Hepatocyte (in vitro differentiated cells): ENCODE measurements at regions not wholly inside any gene's neighbourhood (a gene's known extent, or its start where the extent isn't known, plus 50 kb on each side); places are given as distances from the start of the nearest gene placed in this dataset.

Source experiments
- EZH2 ChIP-seq: fragments of 200-600 bp; sonication (generic); IDR thresholded peaks from 2 replicates; pipeline ENCODE4 v1.6.1; 2016; ENCODE audit warnings: antibody characterized with exemption, mild to moderate bottlenecking, borderline replicate concordance
- EZH2phosphoT487 ChIP-seq: fragments of 200-600 bp; sonication (generic); IDR thresholded peaks from one replicate; pipeline ENCODE4 v1.6.1; 2018; ENCODE audit warnings: antibody characterized with exemption, mild to moderate bottlenecking, low read depth, moderate library complexity; ENCODE audit not compliant: unreplicated experiment, severe bottlenecking
- TF ChIP-seq, protein P1 (sequence below): fragments of 200-600 bp; sonication (generic); IDR thresholded peaks from 2 replicates; pipeline ENCODE4 v1.5.1; 2016; ENCODE audit warnings: antibody characterized with exemption, mild to moderate bottlenecking; ENCODE audit not compliant: poor library complexity

DNA sequence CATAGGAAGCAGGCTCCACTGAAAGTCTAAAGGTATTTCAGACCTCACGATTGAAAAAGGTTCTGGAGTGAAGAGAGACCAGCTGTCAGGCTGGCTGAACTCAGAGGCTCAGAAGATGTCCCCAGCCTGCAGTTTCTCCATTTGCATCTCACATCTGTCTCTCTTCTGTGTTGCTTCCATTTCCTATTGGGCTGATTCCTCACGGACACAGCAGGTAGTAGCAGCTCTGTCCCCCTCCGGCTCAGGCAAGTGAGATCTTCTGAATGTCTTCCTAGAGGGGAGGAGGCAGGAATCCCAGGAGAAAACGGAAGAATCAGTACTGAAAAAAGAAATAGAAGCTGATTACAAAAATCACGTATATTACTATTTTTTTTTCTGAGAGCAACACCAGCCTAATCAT is 274.1 kb upstream of the COBL start:
- TF ChIP-seq EZH2: no peak
- TF ChIP-seq, protein P1, sequence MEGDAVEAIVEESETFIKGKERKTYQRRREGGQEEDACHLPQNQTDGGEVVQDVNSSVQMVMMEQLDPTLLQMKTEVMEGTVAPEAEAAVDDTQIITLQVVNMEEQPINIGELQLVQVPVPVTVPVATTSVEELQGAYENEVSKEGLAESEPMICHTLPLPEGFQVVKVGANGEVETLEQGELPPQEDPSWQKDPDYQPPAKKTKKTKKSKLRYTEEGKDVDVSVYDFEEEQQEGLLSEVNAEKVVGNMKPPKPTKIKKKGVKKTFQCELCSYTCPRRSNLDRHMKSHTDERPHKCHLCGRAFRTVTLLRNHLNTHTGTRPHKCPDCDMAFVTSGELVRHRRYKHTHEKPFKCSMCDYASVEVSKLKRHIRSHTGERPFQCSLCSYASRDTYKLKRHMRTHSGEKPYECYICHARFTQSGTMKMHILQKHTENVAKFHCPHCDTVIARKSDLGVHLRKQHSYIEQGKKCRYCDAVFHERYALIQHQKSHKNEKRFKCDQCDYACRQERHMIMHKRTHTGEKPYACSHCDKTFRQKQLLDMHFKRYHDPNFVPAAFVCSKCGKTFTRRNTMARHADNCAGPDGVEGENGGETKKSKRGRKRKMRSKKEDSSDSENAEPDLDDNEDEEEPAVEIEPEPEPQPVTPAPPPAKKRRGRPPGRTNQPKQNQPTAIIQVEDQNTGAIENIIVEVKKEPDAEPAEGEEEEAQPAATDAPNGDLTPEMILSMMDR: no peak
- TF ChIP-seq EZH2phosphoT487: no peak
